A549 (cell line): ENCODE measurements at regions not wholly inside any gene's neighbourhood (a gene's known extent, or its start where the extent isn't known, plus 50 kb on each side); places are given as distances from the start of the nearest gene placed in this dataset.

Experiments used
- ATAC-seq, 2 experiments: fragments of 200-7000 bp in 1 of 2; fragments of >200 bp in 1 of 2; cut with Nextera tagmentation in 1 of 2; cut with Tn5 transposase in 1 of 2; 3 replicates each; pipeline versions ENCODE4 v1.8.0 to v1.9.1; 2018 to 2020; ENCODE audit warnings: mild to moderate bottlenecking in 1 of 2, moderate library complexity in 1 of 2
- CTCF ChIA-PET: fragments of 300-600 bp; sonication (Branson Sonifier 250); formaldehyde crosslinking; extraction: SDS; loops from one replicate; lab custom pipeline; 2021; ENCODE audit warnings: antibody characterized with exemption, inconsistent platforms; lab: Yijun Ruan, JAX
- POLR2A ChIA-PET: fragments of 350-600 bp; formaldehyde crosslinking; extraction: SDS; loops from one replicate; lab custom pipeline; 2021; ENCODE audit warnings: antibody characterized with exemption, inconsistent platforms; lab: Yijun Ruan, JAX
- DNase-seq, 2 experiments: peaks; one replicate each; pipeline versions ENCODE4 v3.0.0 to v3.0.0-alpha.2; 2011 to 2016; ENCODE audit warnings: low read depth in 1 of 2, low spot score in 1 of 2
- FAIRE-seq: peaks from 2 replicates; lab custom pipeline; 2011; peaks lifted over from hg19 to GRCh38; lab: Jason Lieb, UNC
- H3K27ac ChIP-seq, 2 experiments: fragments of >200 bp; sonication (Bioruptor Twin); formaldehyde crosslinking; 3 replicates each; pipeline ENCODE4 v1.5.1; 2016 to 2017
- H3K4me1 ChIP-seq: fragments of >200 bp; sonication (Bioruptor Twin); formaldehyde crosslinking; 3 replicates; pipeline ENCODE4 v1.6.1; 2016
- H3K4me2 ChIP-seq: fragments of >200 bp; sonication (Bioruptor Twin); formaldehyde crosslinking; 3 replicates; pipeline ENCODE4 v1.6.1; 2016
- H3K4me3 ChIP-seq: fragments of >200 bp; sonication (Bioruptor Twin); formaldehyde crosslinking; 3 replicates; pipeline ENCODE4 v1.5.1; 2016
- H3K9me3 ChIP-seq: fragments of >200 bp; sonication (Bioruptor Twin); formaldehyde crosslinking; 3 replicates; pipeline ENCODE4 v1.6.1; 2016
- BHLHE40 ChIP-seq: IDR thresholded peaks from 2 replicates; pipeline ENCODE4 v1.6.1; 2012; ENCODE audit warnings: low read depth, low read length, inconsistent platforms
- CBX2 ChIP-seq: fragments of 200-600 bp; sonication (generic); IDR thresholded peaks from 2 replicates; pipeline ENCODE4 v1.6.1; 2016; ENCODE audit warnings: low read depth, mild to moderate bottlenecking, borderline replicate concordance
- CBX8 ChIP-seq: fragments of 200-600 bp; sonication (generic); IDR thresholded peaks from 2 replicates; pipeline ENCODE4 v1.6.1; 2016
- CEBPB ChIP-seq, 2 experiments: fragments of >200 bp in 1 of 2; sonication (Bioruptor Twin) in 1 of 2; formaldehyde crosslinking in 1 of 2; IDR thresholded peaks; 2 replicates each; pipeline ENCODE4 v1.6.1; 2012 to 2016
- CHD2 ChIP-seq: fragments of 150-350 bp; IDR thresholded peaks from 2 replicates; pipeline ENCODE4 v1.6.1; 2014; ENCODE audit warnings: low read length; ENCODE audit not compliant: partially characterized antibody
- CHD4 ChIP-seq: fragments of 200-600 bp; sonication (generic); IDR thresholded peaks from 2 replicates; pipeline ENCODE4 v1.6.1; 2016; ENCODE audit warnings: antibody characterized with exemption, mild to moderate bottlenecking, borderline replicate concordance
- EHMT2 ChIP-seq: fragments of 200-600 bp; sonication (generic); IDR thresholded peaks from 2 replicates; pipeline ENCODE4 v1.6.1; 2016; ENCODE audit warnings: antibody characterized with exemption, low read depth, mild to moderate bottlenecking, moderate library complexity
- EP300 ChIP-seq, 2 experiments: fragments of >200 bp; sonication (Bioruptor Twin); formaldehyde crosslinking; IDR thresholded peaks; 2 replicates in 1 of 2; 3 replicates in 1 of 2; pipeline ENCODE4 v1.6.1; 2016 to 2017
- FOSB ChIP-seq: fragments of 250-450 bp; sonication (Bioruptor Pico); IDR thresholded peaks from 2 replicates; pipeline ENCODE4 v1.5.0; 2020; ENCODE audit warnings: mild to moderate bottlenecking, moderate library complexity
- FOXS1 ChIP-seq: fragments of 250-450 bp; sonication (Bioruptor Pico); IDR thresholded peaks from 2 replicates; pipeline ENCODE4 v1.5.0; 2020; ENCODE audit warnings: mild to moderate bottlenecking, moderate library complexity
- GATA3 ChIP-seq: IDR thresholded peaks from 2 replicates; pipeline ENCODE4 v1.6.1; 2012; ENCODE audit warnings: borderline replicate concordance
- HEYL ChIP-seq: fragments of 250-450 bp; sonication (Bioruptor Pico); IDR thresholded peaks from 2 replicates; pipeline ENCODE4 v1.8.0; 2021; ENCODE audit warnings: mild to moderate bottlenecking, moderate library complexity
- HOXA7 ChIP-seq: fragments of 250-450 bp; sonication (Bioruptor Pico); IDR thresholded peaks from 2 replicates; pipeline ENCODE4 v1.5.0; 2020; ENCODE audit warnings: mild to moderate bottlenecking, moderate library complexity
- HOXB5 ChIP-seq: fragments of 250-450 bp; sonication (Bioruptor Pico); IDR thresholded peaks from 2 replicates; pipeline ENCODE4 v1.5.0; 2020; ENCODE audit warnings: mild to moderate bottlenecking, moderate library complexity
- KDM1A ChIP-seq: fragments of 200-600 bp; sonication (generic); IDR thresholded peaks from 2 replicates; pipeline ENCODE4 v1.6.1; 2016; ENCODE audit warnings: low read depth, mild to moderate bottlenecking
- KDM5A ChIP-seq: fragments of 200-600 bp; sonication (generic); IDR thresholded peaks from 2 replicates; pipeline ENCODE4 v1.6.1; 2016; ENCODE audit warnings: antibody characterized with exemption, mild to moderate bottlenecking
- MYC ChIP-seq: IDR thresholded peaks from 2 replicates; pipeline ENCODE4 v1.6.1; 2012; ENCODE audit warnings: mild to moderate bottlenecking, inconsistent platforms, low read length, improper control_type of control experiment, borderline replicate concordance
- POLR2A ChIP-seq: IDR thresholded peaks from 2 replicates; pipeline ENCODE4 v1.6.1; 2012; ENCODE audit warnings: mild to moderate bottlenecking, low read length
- RAD21 ChIP-seq, 2 experiments: fragments of >200 bp in 1 of 2; sonication (Bioruptor Twin) in 1 of 2; formaldehyde crosslinking in 1 of 2; IDR thresholded peaks in 1 of 2; conservative IDR thresholded peaks in 1 of 2; 2 replicates in 1 of 2; 3 replicates in 1 of 2; pipeline ENCODE4 v1.6.1; 2012 to 2018; ENCODE audit warnings: inconsistent platforms in 1 of 2
- RARB ChIP-seq: fragments of 250-450 bp; sonication (Bioruptor Pico); IDR thresholded peaks from 2 replicates; pipeline ENCODE4 v1.8.0; 2021; ENCODE audit warnings: mild to moderate bottlenecking, moderate library complexity
- RFX5 ChIP-seq: fragments of 450-650 bp; IDR thresholded peaks from 2 replicates; pipeline ENCODE4 v1.7.1; 2014; ENCODE audit warnings: antibody characterized with exemption, mild to moderate bottlenecking, moderate library complexity
- SREBF2 ChIP-seq: fragments of 450-650 bp; IDR thresholded peaks from 2 replicates; pipeline ENCODE4 v1.6.1; 2014; ENCODE audit warnings: mild to moderate bottlenecking, moderate library complexity
- TFCP2L1 ChIP-seq: fragments of 250-450 bp; sonication (Bioruptor Pico); IDR thresholded peaks from 2 replicates; pipeline ENCODE4 v1.5.0; 2021; ENCODE audit warnings: mild to moderate bottlenecking
- TP53 ChIP-seq: fragments of 250-450 bp; sonication (Bioruptor Pico); IDR thresholded peaks from 2 replicates; pipeline ENCODE4 v1.5.0; 2021; ENCODE audit warnings: mild to moderate bottlenecking, moderate library complexity
- ZFP36 ChIP-seq: fragments of 450-650 bp; IDR thresholded peaks from 2 replicates; pipeline ENCODE4 v1.6.1; 2014; ENCODE audit warnings: borderline replicate concordance; ENCODE audit not compliant: partially characterized antibody
- ZNF302 ChIP-seq: fragments of 250-450 bp; sonication (Bioruptor Pico); IDR thresholded peaks from 2 replicates; pipeline ENCODE4 v1.9.0; 2021; ENCODE audit warnings: inconsistent platforms, mild to moderate bottlenecking, moderate library complexity
- WGBS: methylation state at CpG from one replicate; pipeline ENCODE4 v1.1.6; 2017; ENCODE audit errors: missing lambda C conversion rate; 5-methylcytosine and 5-hydroxymethylcytosine counted together
- TF ChIP-seq, protein P1 (sequence below): IDR thresholded peaks from 2 replicates; pipeline ENCODE4 v1.6.1; 2012; ENCODE audit warnings: low read depth, borderline replicate concordance
- TF ChIP-seq, protein P2 (sequence below): fragments of 450-650 bp; IDR thresholded peaks from 2 replicates; pipeline ENCODE4 v1.6.1; 2014; ENCODE audit warnings: antibody characterized with exemption
- TF ChIP-seq, protein P3 (sequence below): IDR thresholded peaks from 2 replicates; pipeline ENCODE4 v1.6.1; 2012
- TF ChIP-seq, protein P4 (sequence below): fragments of >200 bp; sonication (Bioruptor Twin); formaldehyde crosslinking; IDR thresholded peaks from 2 replicates; pipeline ENCODE4 v1.6.1; 2016
- TF ChIP-seq, protein P5 (sequence below): fragments of >200 bp; sonication (Bioruptor Twin); formaldehyde crosslinking; IDR thresholded peaks from 3 replicates; pipeline ENCODE4 v1.6.1; 2016

DNA sequence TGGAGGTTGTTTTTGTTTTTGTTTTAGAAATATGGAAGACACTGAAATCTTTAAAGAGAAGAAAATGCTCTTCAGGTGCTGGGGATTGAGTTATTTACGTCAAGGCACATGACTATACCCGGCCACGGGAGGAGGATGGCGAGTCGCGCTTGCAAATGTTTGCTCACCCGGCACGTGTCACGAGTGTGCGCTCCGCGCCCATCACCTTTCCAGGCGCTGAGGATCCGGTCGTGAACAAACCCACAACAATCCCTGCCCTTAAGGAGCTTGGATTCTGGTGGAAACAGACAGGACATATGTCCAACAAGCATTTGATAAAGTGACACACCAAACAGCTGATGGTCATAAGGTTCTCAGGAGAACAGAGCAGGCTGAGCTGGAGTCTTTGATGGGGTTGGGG is 715.5 kb downstream of the BRD1 start:
- CTCF ChIA-PET: no interaction called here
- no peak for FAIRE-seq
- Histone ChIP-seq H3K27ac (no peak overlapping the region), H3K9me3 (no peaks in the 10 kb centered on the region), H3K4me1 (no peaks in the 10 kb centered on the region), H3K4me2 (no peak overlapping the region), H3K4me3 (no peak overlapping the region)
- TF ChIP-seq FOXS1 (CRISPR knock-in tag) (no peak), HEYL (CRISPR knock-in tag) (no peak), TP53 (no peak), EP300 (IDR thresholded peaks at IDR 0.05) (no peak), CBX8 (no peak), EHMT2 (no peak), RAD21 (conservative IDR thresholded peaks at IDR 0.05 in 1 of 2, IDR thresholded peaks at IDR 0.05 in 1 of 2) (no peak), SREBF2 (no peak), RARB (CRISPR knock-in tag) (no peak), FOSB (CRISPR knock-in tag) (no peak), CHD2 (no peak), ZFP36 (no peak), BHLHE40 (no peak), KDM5A (no peak), CBX2 (no peak), TFCP2L1 (CRISPR knock-in tag) (no peak)
- TF ChIP-seq, protein P1, sequence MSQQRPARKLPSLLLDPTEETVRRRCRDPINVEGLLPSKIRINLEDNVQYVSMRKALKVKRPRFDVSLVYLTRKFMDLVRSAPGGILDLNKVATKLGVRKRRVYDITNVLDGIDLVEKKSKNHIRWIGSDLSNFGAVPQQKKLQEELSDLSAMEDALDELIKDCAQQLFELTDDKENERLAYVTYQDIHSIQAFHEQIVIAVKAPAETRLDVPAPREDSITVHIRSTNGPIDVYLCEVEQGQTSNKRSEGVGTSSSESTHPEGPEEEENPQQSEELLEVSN: no peak
- TF ChIP-seq, protein P2, sequence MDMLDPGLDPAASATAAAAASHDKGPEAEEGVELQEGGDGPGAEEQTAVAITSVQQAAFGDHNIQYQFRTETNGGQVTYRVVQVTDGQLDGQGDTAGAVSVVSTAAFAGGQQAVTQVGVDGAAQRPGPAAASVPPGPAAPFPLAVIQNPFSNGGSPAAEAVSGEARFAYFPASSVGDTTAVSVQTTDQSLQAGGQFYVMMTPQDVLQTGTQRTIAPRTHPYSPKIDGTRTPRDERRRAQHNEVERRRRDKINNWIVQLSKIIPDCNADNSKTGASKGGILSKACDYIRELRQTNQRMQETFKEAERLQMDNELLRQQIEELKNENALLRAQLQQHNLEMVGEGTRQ: no peak
- TF ChIP-seq, protein P3, sequence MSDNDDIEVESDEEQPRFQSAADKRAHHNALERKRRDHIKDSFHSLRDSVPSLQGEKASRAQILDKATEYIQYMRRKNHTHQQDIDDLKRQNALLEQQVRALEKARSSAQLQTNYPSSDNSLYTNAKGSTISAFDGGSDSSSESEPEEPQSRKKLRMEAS: no peak
- TF ChIP-seq, protein P4, sequence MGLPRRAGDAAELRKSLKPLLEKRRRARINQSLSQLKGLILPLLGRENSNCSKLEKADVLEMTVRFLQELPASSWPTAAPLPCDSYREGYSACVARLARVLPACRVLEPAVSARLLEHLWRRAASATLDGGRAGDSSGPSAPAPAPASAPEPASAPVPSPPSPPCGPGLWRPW: no peak
- DNase-seq: no peak
- 63% methylated on average over 15 of the region's 15 CpGs for WGBS
- POLR2A ChIA-PET: no interaction called here
- ATAC-seq: no peak

DNA sequence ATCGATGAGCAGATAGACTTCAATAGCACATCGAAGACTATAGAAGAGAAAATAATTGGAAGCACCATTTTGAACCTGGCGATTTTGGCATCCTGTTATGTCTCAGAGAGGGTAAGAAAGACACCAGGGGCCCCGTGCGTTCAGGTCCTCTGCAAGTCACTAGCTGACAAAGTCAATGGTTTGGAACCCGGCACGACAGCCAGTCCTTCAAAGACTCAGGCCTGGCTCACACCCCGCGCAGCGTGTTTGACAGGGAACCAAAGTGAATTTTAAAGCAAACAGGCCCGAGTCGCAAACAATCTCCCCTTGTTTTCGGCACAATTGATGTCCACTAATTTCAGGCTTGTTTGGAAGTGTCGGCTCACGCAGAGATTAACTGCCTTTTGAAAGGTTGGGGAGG is 716.6 kb downstream of the BRD1 start:
- Histone ChIP-seq H3K4me3 (no peak overlapping the region), H3K9me3 (no peaks in the 10 kb centered on the region), H3K4me1 (no peaks in the 10 kb centered on the region), H3K27ac (no peak overlapping the region), H3K4me2 (no peak overlapping the region)
- WGBS: 69% methylated on average over 15 of the region's 15 CpGs
- CTCF ChIA-PET: no interaction called here
- TF ChIP-seq TFCP2L1 (CRISPR knock-in tag): no peak
- TF ChIP-seq ZNF302 (CRISPR knock-in tag): no peak
- TF ChIP-seq HOXB5: no peak
- no peak for TF ChIP-seq FOXS1 (CRISPR knock-in tag)
- no peak for TF ChIP-seq CHD4
- no peak for TF ChIP-seq RFX5
- no peak for TF ChIP-seq GATA3
- TF ChIP-seq CHD2: no peak
- TF ChIP-seq TP53: no peak
- TF ChIP-seq HOXA7: no peak
- TF ChIP-seq, protein P2: no peak
- no peak for TF ChIP-seq CEBPB (IDR thresholded peaks at IDR 0.05)
- TF ChIP-seq, protein P5, sequence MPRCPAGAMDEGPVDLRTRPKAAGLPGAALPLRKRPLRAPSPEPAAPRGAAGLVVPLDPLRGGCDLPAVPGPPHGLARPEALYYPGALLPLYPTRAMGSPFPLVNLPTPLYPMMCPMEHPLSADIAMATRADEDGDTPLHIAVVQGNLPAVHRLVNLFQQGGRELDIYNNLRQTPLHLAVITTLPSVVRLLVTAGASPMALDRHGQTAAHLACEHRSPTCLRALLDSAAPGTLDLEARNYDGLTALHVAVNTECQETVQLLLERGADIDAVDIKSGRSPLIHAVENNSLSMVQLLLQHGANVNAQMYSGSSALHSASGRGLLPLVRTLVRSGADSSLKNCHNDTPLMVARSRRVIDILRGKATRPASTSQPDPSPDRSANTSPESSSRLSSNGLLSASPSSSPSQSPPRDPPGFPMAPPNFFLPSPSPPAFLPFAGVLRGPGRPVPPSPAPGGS: no peak
- no peak for TF ChIP-seq MYC
- no peak for TF ChIP-seq KDM1A
- TF ChIP-seq EHMT2: no peak
- no peak for TF ChIP-seq POLR2A
- TF ChIP-seq BHLHE40: no peak
- TF ChIP-seq, protein P1: no peak
- POLR2A ChIA-PET: no interaction called here
- ATAC-seq (no peak), FAIRE-seq (no peak), DNase-seq (no peak)
